GM12872 (cell line): ENCODE measurements at regions not wholly inside any gene's neighbourhood (a gene's known extent, or its start where the extent isn't known, plus 50 kb on each side); places are given as distances from the start of the nearest gene placed in this dataset.

Source experiments
- CTCF ChIP-seq: IDR thresholded peaks from 3 replicates; pipeline ENCODE4 v1.5.1; 2011; ENCODE audit warnings: low read depth, mild to moderate bottlenecking, low read length, moderate library complexity; ENCODE audit not compliant: insufficient read depth

- TF ChIP-seq CTCF, result no peak
These were observed 139.1 kb upstream of the SFSWAP start for GRCh38 chr12:131571827-131572226.

GRCh38 chr12:131572626-131573025, 138.3 kb upstream of the SFSWAP start:
- TF ChIP-seq CTCF, result no peak

- TF ChIP-seq CTCF, result no peak
These were observed 137.1 kb upstream of the SFSWAP start for GRCh38 chr12:131573631-131574394.

GRCh38 chr12:131574395-131574771, 136.5 kb upstream of the SFSWAP start:
- no peak for TF ChIP-seq CTCF

GRCh38 chr12:131575371-131575770, 135.5 kb upstream of the SFSWAP start:
- TF ChIP-seq CTCF, result no peak

- TF ChIP-seq CTCF, result no peak
These were observed 133.1 kb upstream of the SFSWAP start for GRCh38 chr12:131577766-131578165.

- TF ChIP-seq CTCF, result no peak
These were observed 131.9 kb upstream of the SFSWAP start for GRCh38 chr12:131578828-131579470.
